GM23338 (cell line): ENCODE measurements at regions not wholly inside any gene's neighbourhood (a gene's known extent, or its start where the extent isn't known, plus 50 kb on each side); places are given as distances from the start of the nearest gene placed in this dataset.

Experiments used
- ATAC-seq: fragments of 200-7000 bp; cut with Tn5 transposase; 3 replicates; pipeline ENCODE4 v1.9.1; 2020
- DNase-seq: peaks from one replicate; pipeline ENCODE4 v3.0.0-alpha.2; 2015; ENCODE audit warnings: low spot score
- H2AFZ ChIP-seq: fragments of 200-600 bp; sonication (generic); 2 replicates; pipeline ENCODE4 v1.8.0; 2016; ENCODE audit warnings: antibody characterized with exemption, mild to moderate bottlenecking, moderate library complexity
- H3F3A ChIP-seq: fragments of 200-600 bp; sonication (generic); replicated peaks from 2 replicates; pipeline ENCODE4 v1.8.0; 2017; ENCODE audit warnings: antibody characterized with exemption, mixed run types, low read depth
- H3K27ac ChIP-seq: fragments of 200-600 bp; sonication (generic); 2 replicates; pipeline ENCODE4 v1.6.1; 2016; ENCODE audit warnings: low read depth
- H3K27me3 ChIP-seq: fragments of 200-600 bp; sonication (generic); 2 replicates; pipeline ENCODE4 v1.8.0; 2016; ENCODE audit warnings: mild to moderate bottlenecking, mixed run types, moderate library complexity; ENCODE audit not compliant: insufficient read depth
- H3K36me3 ChIP-seq: fragments of 200-600 bp; sonication (generic); 2 replicates; pipeline ENCODE4 v1.8.0; 2016; ENCODE audit warnings: mild to moderate bottlenecking; ENCODE audit not compliant: insufficient read depth
- H3K4me1 ChIP-seq: fragments of 200-600 bp; sonication (generic); 2 replicates; pipeline ENCODE4 v1.8.0; 2016; ENCODE audit warnings: mild to moderate bottlenecking, moderate library complexity; ENCODE audit not compliant: insufficient read depth
- H3K4me2 ChIP-seq: fragments of 200-600 bp; sonication (generic); 2 replicates; pipeline ENCODE4 v1.7.1; 2017; ENCODE audit warnings: mixed run types
- H3K4me3 ChIP-seq: fragments of 200-600 bp; sonication (generic); 2 replicates; pipeline ENCODE4 v1.6.1; 2016; ENCODE audit warnings: mixed run types
- H3K79me2 ChIP-seq: fragments of 200-600 bp; sonication (generic); replicated peaks from 2 replicates; pipeline ENCODE4 v1.8.0; 2017; ENCODE audit warnings: mild to moderate bottlenecking; ENCODE audit not compliant: insufficient read depth
- H3K9me2 ChIP-seq: fragments of 200-600 bp; sonication (generic); 2 replicates; pipeline ENCODE4 v1.8.0; 2017; ENCODE audit not compliant: insufficient read depth
- H4K20me1 ChIP-seq: fragments of 200-600 bp; sonication (generic); replicated peaks from 2 replicates; pipeline ENCODE4 v1.8.0; 2017; ENCODE audit warnings: mild to moderate bottlenecking; ENCODE audit not compliant: insufficient read depth
- H3K27ac Mint-ChIP-seq: 2 replicates; pipeline ENCODE4 v1.8.0; 2020; ENCODE audit warnings: inconsistent platforms, mild to moderate bottlenecking, moderate library complexity, mixed read lengths
- H3K27me3 Mint-ChIP-seq: 3 replicates; pipeline ENCODE4 v1.8.0; 2022; ENCODE audit warnings: low read depth, mild to moderate bottlenecking, moderate library complexity, mixed read lengths, inconsistent platforms; ENCODE audit not compliant: insufficient read depth, poor library complexity
- H3K36me3 Mint-ChIP-seq: 3 replicates; pipeline ENCODE4 v1.8.0; 2021; ENCODE audit warnings: low read depth, mild to moderate bottlenecking, inconsistent platforms, moderate library complexity, mixed read lengths
- H3K4me1 Mint-ChIP-seq: 3 replicates; pipeline ENCODE4 v1.8.0; 2020; ENCODE audit warnings: mild to moderate bottlenecking, inconsistent platforms, mixed read lengths
- H3K4me3 Mint-ChIP-seq: 3 replicates; pipeline ENCODE4 v1.8.0; 2021; ENCODE audit warnings: moderate library complexity, mild to moderate bottlenecking, inconsistent platforms, mixed read lengths
- H3K9me3 Mint-ChIP-seq: 3 replicates; pipeline ENCODE4 v1.8.0; 2020; ENCODE audit warnings: moderate library complexity, mild to moderate bottlenecking, inconsistent platforms, mixed read lengths
- CREB1 ChIP-seq: fragments of 250-450 bp; sonication (Bioruptor Pico); IDR thresholded peaks from 2 replicates; pipeline ENCODE4 v1.5.0; 2020; ENCODE audit warnings: low read depth, mild to moderate bottlenecking, moderate library complexity
- CTCF ChIP-seq, 2 experiments: fragments of 200-600 bp in 1 of 2; sonication (generic) in 1 of 2; conservative IDR thresholded peaks; 2 replicates each; pipeline versions ENCODE4 v1.5.1 to v1.6.1; 2016 to 2017; ENCODE audit warnings: antibody characterized with exemption in 2 of 2, low read depth in 2 of 2, mild to moderate bottlenecking in 2 of 2, moderate library complexity in 1 of 2
- EZH2phosphoT487 ChIP-seq: fragments of 200-600 bp; sonication (generic); IDR thresholded peaks from one replicate; pipeline ENCODE4 v1.8.1; 2018; ENCODE audit warnings: antibody characterized with exemption; ENCODE audit not compliant: unreplicated experiment
- JUNB ChIP-seq: IDR thresholded peaks from one replicate; pipeline ENCODE4 v1.6.1; 2016; ENCODE audit warnings: antibody characterized with exemption; ENCODE audit not compliant: unreplicated experiment
- POLR2AphosphoS5 ChIP-seq: IDR thresholded peaks from 2 replicates; pipeline ENCODE4 v1.6.1; 2016; ENCODE audit warnings: antibody characterized with exemption, low read depth
- REST ChIP-seq: IDR thresholded peaks from one replicate; pipeline ENCODE4 v1.6.1; 2018; ENCODE audit warnings: antibody characterized with exemption; ENCODE audit not compliant: unreplicated experiment
- STAT1 ChIP-seq: IDR thresholded peaks from one replicate; pipeline ENCODE4 v1.6.1; 2016; ENCODE audit warnings: antibody characterized with exemption; ENCODE audit not compliant: unreplicated experiment
- ZNF114 ChIP-seq: fragments of 250-450 bp; sonication (Bioruptor Pico); IDR thresholded peaks from 2 replicates; pipeline ENCODE4 v1.5.0; 2020; ENCODE audit warnings: mild to moderate bottlenecking, moderate library complexity
- ZNF331 ChIP-seq: fragments of 250-450 bp; sonication (Bioruptor Pico); IDR thresholded peaks from 2 replicates; pipeline ENCODE4 v1.5.0; 2020; ENCODE audit warnings: low read depth, mild to moderate bottlenecking, moderate library complexity
- ZNF462 ChIP-seq: fragments of 250-450 bp; sonication (Bioruptor Pico); IDR thresholded peaks from 2 replicates; pipeline ENCODE4 v1.5.0; 2020; ENCODE audit warnings: mild to moderate bottlenecking, moderate library complexity

- TF ChIP-seq STAT1, result no peak
- no peak for TF ChIP-seq CREB1 (CRISPR knock-in tag)
- TF ChIP-seq EZH2phosphoT487, result no peak
- TF ChIP-seq JUNB, result no peak
- TF ChIP-seq POLR2AphosphoS5, result no peak
- TF ChIP-seq CTCF (conservative IDR thresholded peaks at IDR 0.05; ENCODE audit: low read depth in 2 of 2), result no peak
Measured at GRCh38 chr7:92910976-92911375, 74.6 kb upstream of the CDK6 start (continued).

GRCh38 chr7:92909686-92910475, 73.5 kb upstream of the CDK6 start:
- H3K27ac Mint-ChIP-seq, result no peak overlapping the region
- ATAC-seq, result no peak
- no peaks in the 10 kb centered on the region for H3K9me3 Mint-ChIP-seq
- Histone ChIP-seq H3K4me3 (no peak overlapping the region), H3K27ac (no peak overlapping the region), H3K4me1 (no peaks in the 10 kb centered on the region), H2AFZ (no peak overlapping the region), H3K79me2 (no peaks in the 10 kb centered on the region), H3K36me3 (no peaks in the 10 kb centered on the region), H3K9me2 (no peaks in the 10 kb centered on the region), H3K4me2 (no peak overlapping the region), H3K27me3 (no peaks in the 10 kb centered on the region), H3F3A (no peaks in the 10 kb centered on the region), H4K20me1 (no peaks in the 10 kb centered on the region)
- TF ChIP-seq STAT1, result no peak
- TF ChIP-seq REST, result no peak
- no peak for TF ChIP-seq JUNB
- TF ChIP-seq CREB1 (CRISPR knock-in tag), result no peak
- no peak for TF ChIP-seq ZNF462 (CRISPR knock-in tag)
- TF ChIP-seq ZNF114 (CRISPR knock-in tag), result no peak
- no peak for TF ChIP-seq ZNF331 (CRISPR knock-in tag)
- no peaks in the 10 kb centered on the region for H3K27me3 Mint-ChIP-seq
- no peak overlapping the region for H3K4me3 Mint-ChIP-seq
- H3K4me1 Mint-ChIP-seq, result no peaks in the 10 kb centered on the region
- DNase-seq, result no peak
- H3K36me3 Mint-ChIP-seq, result no peaks in the 10 kb centered on the region
